SK-N-SH (cell line): ENCODE measurements at regions not wholly inside any gene's neighbourhood (a gene's known extent, or its start where the extent isn't known, plus 50 kb on each side); places are given as distances from the start of the nearest gene placed in this dataset.

Experiments
- CTCF ChIA-PET: fragments of 300-600, 350-600 bp; formaldehyde crosslinking; extraction: SDS; loops from one replicate; lab custom pipeline; 2021; lab: Yijun Ruan, JAX
- POLR2A ChIA-PET: fragments of 350-600 bp; sonication (Branson Sonifier 250); formaldehyde crosslinking; extraction: SDS; loops from one replicate; lab custom pipeline; 2020; ENCODE audit warnings: antibody characterized with exemption, inconsistent platforms; lab: Yijun Ruan, JAX
- DNase-seq: peaks from one replicate; pipeline ENCODE4 v3.0.0; 2012
- H2AFZ ChIP-seq: fragments of 200-600 bp; sonication (generic); 2 replicates; pipeline ENCODE4 v1.8.1; 2016; ENCODE audit warnings: antibody characterized with exemption, mild to moderate bottlenecking, low read depth
- H3F3A ChIP-seq: fragments of 200-600 bp; sonication (generic); replicated peaks from 2 replicates; pipeline ENCODE3; 2016; ENCODE audit warnings: antibody characterized with exemption, mild to moderate bottlenecking; ENCODE audit not compliant: insufficient read depth
- H3K27ac ChIP-seq, 2 experiments: fragments of 200-500 bp in 1 of 2; fragments of 200-600 bp in 1 of 2; sonication (Bioruptor generic) in 1 of 2; sonication (generic), shearing (Covaris generic) in 1 of 2; 2 replicates each; pipeline versions ENCODE4 v1.5.1 to v1.6.1; 2014 to 2016; ENCODE audit warnings: low read depth in 2 of 2, inconsistent platforms in 1 of 2, low read length in 1 of 2, mild to moderate bottlenecking in 1 of 2, mixed read lengths in 1 of 2
- H3K27me3 ChIP-seq: fragments of 200-600 bp; sonication (generic), shearing (Covaris generic); 2 replicates; pipeline ENCODE4 v1.6.1; 2016; ENCODE audit warnings: mixed run types; ENCODE audit not compliant: insufficient read depth
- H3K36me3 ChIP-seq, 2 experiments: fragments of 200-500 bp in 1 of 2; fragments of 200-600 bp in 1 of 2; sonication (Bioruptor generic) in 1 of 2; sonication (generic) in 1 of 2; replicated peaks in 1 of 2; 2 replicates each; pipeline versions ENCODE3 to v1.5.1; 2014 to 2016; ENCODE audit warnings: low read length in 1 of 2, mild to moderate bottlenecking in 1 of 2; ENCODE audit not compliant: insufficient read depth in 2 of 2, control insufficient read depth in 1 of 2
- H3K4me1 ChIP-seq, 2 experiments: fragments of 200-500 bp in 1 of 2; fragments of 200-600 bp in 1 of 2; sonication (Bioruptor generic) in 1 of 2; sonication (generic), shearing (Covaris generic) in 1 of 2; 2 replicates each; pipeline versions ENCODE4 v1.5.1 to v1.6.1; 2014 to 2016; ENCODE audit warnings: low read depth in 1 of 2, low read length in 1 of 2, mixed run types in 1 of 2; ENCODE audit not compliant: insufficient read depth in 2 of 2, control insufficient read depth in 1 of 2
- H3K4me2 ChIP-seq: fragments of 200-600 bp; sonication (generic), shearing (Covaris generic); 2 replicates; pipeline ENCODE4 v1.6.1; 2017; ENCODE audit warnings: mixed run types
- H3K4me3 ChIP-seq, 2 experiments: fragments of 200-500 bp in 1 of 2; fragments of 200-600 bp in 1 of 2; sonication (Bioruptor generic) in 1 of 2; sonication (generic), shearing (Covaris generic) in 1 of 2; 2 replicates each; pipeline versions ENCODE4 v1.5.1 to v1.8.1; 2014 to 2016; ENCODE audit warnings: low read depth in 2 of 2, inconsistent platforms in 1 of 2, low read length in 1 of 2, mild to moderate bottlenecking in 1 of 2, mixed read lengths in 1 of 2, moderate library complexity in 1 of 2
- H3K79me2 ChIP-seq: fragments of 200-600 bp; sonication (generic); 2 replicates; pipeline ENCODE4 v1.8.1; 2017; ENCODE audit warnings: mild to moderate bottlenecking; ENCODE audit not compliant: insufficient read depth
- H3K9ac ChIP-seq: fragments of 200-600 bp; sonication (generic); 2 replicates; pipeline ENCODE4 v1.6.1; 2017; ENCODE audit warnings: mixed run types
- H3K9me2 ChIP-seq: fragments of 200-600 bp; sonication (generic); 2 replicates; pipeline ENCODE4 v1.6.1; 2017; ENCODE audit warnings: mixed run types
- H3K9me3 ChIP-seq: fragments of 200-600 bp; sonication (generic); 2 replicates; pipeline ENCODE4 v1.6.1; 2017; ENCODE audit warnings: mixed run types, mild to moderate bottlenecking, moderate library complexity
- H4K20me1 ChIP-seq: fragments of 200-600 bp; sonication (generic); 2 replicates; pipeline ENCODE4 v1.6.1; 2017; ENCODE audit warnings: mild to moderate bottlenecking, mixed run types; ENCODE audit not compliant: insufficient read depth
- ELF1 ChIP-seq: IDR thresholded peaks from 2 replicates; pipeline ENCODE4 v1.4.0; 2012
- FOXJ3 ChIP-seq: sonication (generic); formaldehyde crosslinking; IDR thresholded peaks from 2 replicates; pipeline ENCODE4 v1.5.1; 2020; ENCODE audit warnings: mild to moderate bottlenecking, missing genetic modification reagents
- MXI1 ChIP-seq: IDR thresholded peaks from 2 replicates; pipeline ENCODE4 v1.6.1; 2012; ENCODE audit warnings: mild to moderate bottlenecking, low read depth, low read length, improper control_type of control experiment
- NRF1 ChIP-seq: IDR thresholded peaks from 2 replicates; pipeline ENCODE4 v1.6.1; 2012; ENCODE audit warnings: low read depth, mild to moderate bottlenecking, low read length
- PBX3 ChIP-seq: IDR thresholded peaks from 2 replicates; pipeline ENCODE4; 2012
- RAD21 ChIP-seq: IDR thresholded peaks from 2 replicates; pipeline ENCODE4 v1.6.1; 2012; ENCODE audit warnings: mild to moderate bottlenecking, low read length
- SMC3 ChIP-seq: IDR thresholded peaks from 2 replicates; pipeline ENCODE4 v1.6.1; 2012; ENCODE audit warnings: low read depth, low read length, improper control_type of control experiment
- TEAD4 ChIP-seq: IDR thresholded peaks from 2 replicates; pipeline ENCODE4 v1.4.0; 2012; ENCODE audit warnings: mild to moderate bottlenecking, borderline replicate concordance; ENCODE audit not compliant: insufficient read depth
- WGBS: methylation state at CpG from one replicate; pipeline ENCODE4 v1.1.6; 2017; ENCODE audit warnings: low lambda C conversion rate; 5-methylcytosine and 5-hydroxymethylcytosine counted together
- TF ChIP-seq, protein P1 (sequence below): IDR thresholded peaks from 2 replicates; pipeline ENCODE4 v1.4.0; 2012; ENCODE audit warnings: low read depth, borderline replicate concordance
- TF ChIP-seq, protein P2 (sequence below): IDR thresholded peaks from 2 replicates; pipeline ENCODE4 v1.6.1; 2012; ENCODE audit warnings: mild to moderate bottlenecking, low read depth, low read length, moderate library complexity
- TF ChIP-seq, protein P3 (sequence below): IDR thresholded peaks from 2 replicates; pipeline ENCODE4 v1.4.0; 2012; ENCODE audit warnings: low read depth, borderline replicate concordance

DNA sequence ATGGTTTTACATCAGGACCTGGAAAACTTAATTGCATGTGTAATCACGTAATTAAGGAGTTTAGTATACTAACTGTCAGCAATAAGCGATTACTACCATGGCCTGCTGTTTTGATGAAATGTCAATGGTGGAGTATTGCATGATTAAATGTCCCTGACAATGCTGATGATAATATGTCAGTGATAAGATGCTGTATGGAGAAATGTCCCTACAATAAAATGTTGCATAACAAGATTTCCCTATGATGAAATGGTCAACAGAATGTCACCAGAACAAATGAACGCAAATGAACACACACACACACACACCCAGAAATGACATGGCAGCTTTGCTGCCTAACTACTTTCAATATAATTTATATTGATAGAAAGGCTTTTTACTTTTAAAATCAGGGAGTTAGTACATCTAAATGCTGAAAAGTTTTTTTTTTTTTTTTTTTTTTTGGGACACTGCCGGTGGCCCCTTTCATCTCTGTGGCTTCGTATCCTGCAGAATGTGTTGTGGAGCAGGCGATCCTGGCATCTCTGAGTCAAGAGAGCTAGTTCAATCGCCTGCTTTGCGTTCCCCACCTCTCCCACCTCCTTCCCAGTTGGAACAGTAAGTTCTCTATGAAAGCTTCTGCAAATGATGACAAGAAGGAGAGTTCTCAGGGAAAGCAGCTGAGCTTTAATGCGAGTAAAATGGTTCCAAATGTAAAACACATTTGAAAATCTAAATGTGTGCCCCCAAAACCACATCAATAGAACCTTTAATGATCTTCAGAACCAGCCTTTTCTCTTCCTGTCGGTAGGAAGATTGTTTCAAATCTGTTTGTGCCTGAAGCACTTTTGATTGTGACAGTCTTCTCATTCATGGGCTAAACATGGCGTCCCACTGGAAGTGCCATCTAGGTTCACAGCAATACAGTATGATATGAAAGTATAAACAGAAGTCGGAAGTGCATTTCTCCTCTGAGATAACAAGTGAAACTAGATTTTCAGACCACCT lies 170.1 kb upstream of the GBE1 start:
- H3K4me3 ChIP-seq, result no peak overlapping the region
- CTCF ChIA-PET, result no interaction called here
- TF ChIP-seq PBX3 (no peak), NRF1 (no peak), TEAD4 (no peak), RAD21 (no peak)
- TF ChIP-seq, protein P1, sequence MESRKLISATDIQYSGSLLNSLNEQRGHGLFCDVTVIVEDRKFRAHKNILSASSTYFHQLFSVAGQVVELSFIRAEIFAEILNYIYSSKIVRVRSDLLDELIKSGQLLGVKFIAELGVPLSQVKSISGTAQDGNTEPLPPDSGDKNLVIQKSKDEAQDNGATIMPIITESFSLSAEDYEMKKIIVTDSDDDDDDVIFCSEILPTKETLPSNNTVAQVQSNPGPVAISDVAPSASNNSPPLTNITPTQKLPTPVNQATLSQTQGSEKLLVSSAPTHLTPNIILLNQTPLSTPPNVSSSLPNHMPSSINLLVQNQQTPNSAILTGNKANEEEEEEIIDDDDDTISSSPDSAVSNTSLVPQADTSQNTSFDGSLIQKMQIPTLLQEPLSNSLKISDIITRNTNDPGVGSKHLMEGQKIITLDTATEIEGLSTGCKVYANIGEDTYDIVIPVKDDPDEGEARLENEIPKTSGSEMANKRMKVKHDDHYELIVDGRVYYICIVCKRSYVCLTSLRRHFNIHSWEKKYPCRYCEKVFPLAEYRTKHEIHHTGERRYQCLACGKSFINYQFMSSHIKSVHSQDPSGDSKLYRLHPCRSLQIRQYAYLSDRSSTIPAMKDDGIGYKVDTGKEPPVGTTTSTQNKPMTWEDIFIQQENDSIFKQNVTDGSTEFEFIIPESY, result no peak
- TF ChIP-seq, protein P2, sequence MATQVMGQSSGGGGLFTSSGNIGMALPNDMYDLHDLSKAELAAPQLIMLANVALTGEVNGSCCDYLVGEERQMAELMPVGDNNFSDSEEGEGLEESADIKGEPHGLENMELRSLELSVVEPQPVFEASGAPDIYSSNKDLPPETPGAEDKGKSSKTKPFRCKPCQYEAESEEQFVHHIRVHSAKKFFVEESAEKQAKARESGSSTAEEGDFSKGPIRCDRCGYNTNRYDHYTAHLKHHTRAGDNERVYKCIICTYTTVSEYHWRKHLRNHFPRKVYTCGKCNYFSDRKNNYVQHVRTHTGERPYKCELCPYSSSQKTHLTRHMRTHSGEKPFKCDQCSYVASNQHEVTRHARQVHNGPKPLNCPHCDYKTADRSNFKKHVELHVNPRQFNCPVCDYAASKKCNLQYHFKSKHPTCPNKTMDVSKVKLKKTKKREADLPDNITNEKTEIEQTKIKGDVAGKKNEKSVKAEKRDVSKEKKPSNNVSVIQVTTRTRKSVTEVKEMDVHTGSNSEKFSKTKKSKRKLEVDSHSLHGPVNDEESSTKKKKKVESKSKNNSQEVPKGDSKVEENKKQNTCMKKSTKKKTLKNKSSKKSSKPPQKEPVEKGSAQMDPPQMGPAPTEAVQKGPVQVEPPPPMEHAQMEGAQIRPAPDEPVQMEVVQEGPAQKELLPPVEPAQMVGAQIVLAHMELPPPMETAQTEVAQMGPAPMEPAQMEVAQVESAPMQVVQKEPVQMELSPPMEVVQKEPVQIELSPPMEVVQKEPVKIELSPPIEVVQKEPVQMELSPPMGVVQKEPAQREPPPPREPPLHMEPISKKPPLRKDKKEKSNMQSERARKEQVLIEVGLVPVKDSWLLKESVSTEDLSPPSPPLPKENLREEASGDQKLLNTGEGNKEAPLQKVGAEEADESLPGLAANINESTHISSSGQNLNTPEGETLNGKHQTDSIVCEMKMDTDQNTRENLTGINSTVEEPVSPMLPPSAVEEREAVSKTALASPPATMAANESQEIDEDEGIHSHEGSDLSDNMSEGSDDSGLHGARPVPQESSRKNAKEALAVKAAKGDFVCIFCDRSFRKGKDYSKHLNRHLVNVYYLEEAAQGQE, result no peak
- TF ChIP-seq, all 33 proteins: peak for 0

GRCh38 chr3:81929697-81930096 lies 168.3 kb upstream of the GBE1 start:
- Histone ChIP-seq H3K9me3 (no peaks in the 10 kb centered on the region), H3K9ac (no peak overlapping the region), H3K27ac (no peak overlapping the region), H2AFZ (no peak overlapping the region), H3K27me3 (no peaks in the 10 kb centered on the region), H3K4me2 (no peak overlapping the region), H3K4me1 (no peaks in the 10 kb centered on the region), H3K79me2 (no peaks in the 10 kb centered on the region), H4K20me1 (no peaks in the 10 kb centered on the region), H3K36me3 (no peaks in the 10 kb centered on the region), H3K4me3 (no peak overlapping the region), H3K9me2 (no peaks in the 10 kb centered on the region), H3F3A (no peaks in the 10 kb centered on the region)
- ChIA-PET CTCF (no interaction called here), POLR2A (no interaction called here)
- DNase-seq, result no peak
- TF ChIP-seq, protein P3, sequence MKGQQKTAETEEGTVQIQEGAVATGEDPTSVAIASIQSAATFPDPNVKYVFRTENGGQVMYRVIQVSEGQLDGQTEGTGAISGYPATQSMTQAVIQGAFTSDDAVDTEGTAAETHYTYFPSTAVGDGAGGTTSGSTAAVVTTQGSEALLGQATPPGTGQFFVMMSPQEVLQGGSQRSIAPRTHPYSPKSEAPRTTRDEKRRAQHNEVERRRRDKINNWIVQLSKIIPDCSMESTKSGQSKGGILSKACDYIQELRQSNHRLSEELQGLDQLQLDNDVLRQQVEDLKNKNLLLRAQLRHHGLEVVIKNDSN, result no peak
- TF ChIP-seq FOXJ3, result no peak
- TF ChIP-seq SMC3, result no peak
- no peak for TF ChIP-seq MXI1
- TF ChIP-seq, protein P2, result no peak
- no peak for TF ChIP-seq ELF1
- TF ChIP-seq, protein P1, result no peak

More for the DNA sequence above, 170.1 kb upstream of the GBE1 start:
- Histone ChIP-seq H3K4me2 (no peak overlapping the region), H3K9me3 (no peaks in the 10 kb centered on the region), H3F3A (no peaks in the 10 kb centered on the region), H3K36me3 (no peaks in the 10 kb centered on the region), H3K27me3 (no peaks in the 10 kb centered on the region), H3K27ac (no peak overlapping the region), H3K9me2 (no peaks in the 10 kb centered on the region), H3K79me2 (no peaks in the 10 kb centered on the region), H3K9ac (no peak overlapping the region), H2AFZ (no peak overlapping the region), H3K4me1 (no peaks in the 10 kb centered on the region), H4K20me1 (no peaks in the 10 kb centered on the region)
- WGBS, result 58% methylated on average over 12 of the region's 12 CpGs
- POLR2A ChIA-PET, result no interaction called here
- no peak for DNase-seq
